Neural progenitor cell (in vitro differentiated cells): ENCODE measurements at regions not wholly inside any gene's neighbourhood (a gene's known extent, or its start where the extent isn't known, plus 50 kb on each side); places are given as distances from the start of the nearest gene placed in this dataset.

Source experiments
- CTCF ChIP-seq: fragments of 200-600 bp; sonication (generic); IDR thresholded peaks from 2 replicates; pipeline ENCODE4 v1.5.1; 2017; ENCODE audit warnings: antibody characterized with exemption, mild to moderate bottlenecking
- EZH2phosphoT487 ChIP-seq: fragments of 200-600 bp; sonication (generic); IDR thresholded peaks from 2 replicates; pipeline ENCODE4 v1.6.1; 2017; ENCODE audit warnings: antibody characterized with exemption

- no peak for TF ChIP-seq CTCF
- no peak for TF ChIP-seq EZH2phosphoT487
Measured at GRCh38 chr3:135731546-135731945, 234.0 kb upstream of the PPP2R3A start.
